ENCODE measurements at regions not wholly inside any gene's neighbourhood (a gene's known extent, or its start where the extent isn't known, plus 50 kb on each side); places are given as distances from the start of the nearest gene placed in this dataset.

GRCh38 chr2:149703281-149703680 is 115.7 kb upstream of the MMADHC start:
- H3K9ac ChIP-seq (ENCODE audit: low read depth, low read length, poor library complexity, severe bottlenecking): no peak overlapping the region
- H3K4me3 ChIP-seq (ENCODE audit: low read length, poor library complexity, severe bottlenecking): no peak overlapping the region
- no peaks in the 10 kb centered on the region for H3K27me3 ChIP-seq (ENCODE audit: insufficient read depth, low read length, poor library complexity, severe bottlenecking)
- H3F3A ChIP-seq (ENCODE audit: low read depth): no peaks in the 10 kb centered on the region
- TF ChIP-seq EZH2phosphoT487 (IDR thresholded peaks at IDR 0.05; ENCODE audit: borderline replicate concordance) (no peak), CTCF (conservative IDR thresholded peaks at IDR 0.05; ENCODE audit: low read length) (no peak)
- no peak overlapping the region for H3K4me2 ChIP-seq (ENCODE audit: low read depth, low read length, poor library complexity, severe bottlenecking)
- H3K9me3 ChIP-seq (ENCODE audit: insufficient read depth, low read depth, low read length): no peaks in the 10 kb centered on the region
- no peak overlapping the region for H2AFZ ChIP-seq (ENCODE audit: low read length)
- no peaks in the 10 kb centered on the region for H3K79me2 ChIP-seq (ENCODE audit: insufficient read depth, low read length)
- no peaks in the 10 kb centered on the region for H3K9me2 ChIP-seq (replicated peaks; ENCODE audit: low read depth, low read length)
- no peaks in the 10 kb centered on the region for H3K4me1 ChIP-seq (ENCODE audit: insufficient read depth, low read length, poor library complexity, severe bottlenecking)
- no peaks in the 10 kb centered on the region for H4K20me1 ChIP-seq (ENCODE audit: insufficient read depth, low read length, poor library complexity, severe bottlenecking)
- no peaks in the 10 kb centered on the region for H3K36me3 ChIP-seq (ENCODE audit: insufficient read depth, low read length)

GRCh38 chr2:149702571-149702970 is 115.0 kb upstream of the MMADHC start:
- no peaks in the 10 kb centered on the region for H3K27me3 ChIP-seq (ENCODE audit: insufficient read depth, low read length, poor library complexity, severe bottlenecking)
- no peak overlapping the region for H3K4me2 ChIP-seq (ENCODE audit: low read depth, low read length, poor library complexity, severe bottlenecking)
- H3K4me3 ChIP-seq (ENCODE audit: low read length, poor library complexity, severe bottlenecking): no peak overlapping the region
- H3K9me2 ChIP-seq (replicated peaks; ENCODE audit: low read depth, low read length): no peaks in the 10 kb centered on the region
- TF ChIP-seq EZH2phosphoT487 (IDR thresholded peaks at IDR 0.05; ENCODE audit: borderline replicate concordance) (no peak), CTCF (conservative IDR thresholded peaks at IDR 0.05; ENCODE audit: low read length) (no peak)
- H4K20me1 ChIP-seq (ENCODE audit: insufficient read depth, low read length, poor library complexity, severe bottlenecking): no peaks in the 10 kb centered on the region
- no peaks in the 10 kb centered on the region for H3K79me2 ChIP-seq (ENCODE audit: insufficient read depth, low read length)
- no peaks in the 10 kb centered on the region for H3F3A ChIP-seq (ENCODE audit: low read depth)
- H3K4me1 ChIP-seq (ENCODE audit: insufficient read depth, low read length, poor library complexity, severe bottlenecking): no peaks in the 10 kb centered on the region
- H3K36me3 ChIP-seq (ENCODE audit: insufficient read depth, low read length): no peaks in the 10 kb centered on the region
- H2AFZ ChIP-seq (ENCODE audit: low read length): no peak overlapping the region
- no peaks in the 10 kb centered on the region for H3K9me3 ChIP-seq (ENCODE audit: insufficient read depth, low read depth, low read length)
- no peak overlapping the region for H3K9ac ChIP-seq (ENCODE audit: low read depth, low read length, poor library complexity, severe bottlenecking)

GRCh38 chr2:149701241-149701640 is 113.7 kb upstream of the MMADHC start:
- Histone ChIP-seq H3K27me3 (ENCODE audit: insufficient read depth, low read length, poor library complexity, severe bottlenecking) (no peaks in the 10 kb centered on the region), H3K4me2 (ENCODE audit: low read depth, low read length, poor library complexity, severe bottlenecking) (no peak overlapping the region), H3K36me3 (ENCODE audit: insufficient read depth, low read length) (no peaks in the 10 kb centered on the region), H3K9me2 (replicated peaks; ENCODE audit: low read depth, low read length) (no peaks in the 10 kb centered on the region), H3K9ac (ENCODE audit: low read depth, low read length, poor library complexity, severe bottlenecking) (no peak overlapping the region), H4K20me1 (ENCODE audit: insufficient read depth, low read length, poor library complexity, severe bottlenecking) (no peaks in the 10 kb centered on the region), H3K4me3 (ENCODE audit: low read length, poor library complexity, severe bottlenecking) (no peak overlapping the region), H3K4me1 (ENCODE audit: insufficient read depth, low read length, poor library complexity, severe bottlenecking) (no peaks in the 10 kb centered on the region), H2AFZ (ENCODE audit: low read length) (no peak overlapping the region), H3F3A (ENCODE audit: low read depth) (no peaks in the 10 kb centered on the region), H3K9me3 (ENCODE audit: insufficient read depth, low read depth, low read length) (no peaks in the 10 kb centered on the region), H3K79me2 (ENCODE audit: insufficient read depth, low read length) (no peaks in the 10 kb centered on the region)
- no peak for TF ChIP-seq EZH2phosphoT487 (IDR thresholded peaks at IDR 0.05; ENCODE audit: borderline replicate concordance)
- no peak for TF ChIP-seq CTCF (conservative IDR thresholded peaks at IDR 0.05; ENCODE audit: low read length)

Measured in Loucy (cell line).